HepG2 (cell line): ENCODE measurements at regions not wholly inside any gene's neighbourhood (a gene's known extent, or its start where the extent isn't known, plus 50 kb on each side); places are given as distances from the start of the nearest gene placed in this dataset.

Experiments
- ATAC-seq: fragments of 200-7000 bp; cut with Tn5 transposase; 3 replicates; pipeline ENCODE4 v1.9.1; 2020; ENCODE audit warnings: mild to moderate bottlenecking, moderate library complexity
- BruUV-seq: library from RNA; stranded (reverse); fragments of 400-500 nt; replicated peaks from 2 replicates; lab custom pipeline; 2021; lab: Mats Ljungman, UMichigan
- CTCF ChIA-PET: fragments of 300-600 bp; formaldehyde crosslinking; extraction: SDS; loops from one replicate; lab custom pipeline; 2021; ENCODE audit warnings: low total read pairs, inconsistent platforms, low intra/inter-chr PET ratio; lab: Yijun Ruan, JAX
- POLR2A ChIA-PET: fragments of 350-600 bp; sonication (Branson Sonifier 250); formaldehyde crosslinking; loops from one replicate; lab custom pipeline; 2020; ENCODE audit warnings: antibody characterized with exemption, inconsistent platforms; lab: Yijun Ruan, JAX
- DNase-seq: peaks from one replicate; pipeline ENCODE4 v3.0.0-alpha.2; 2015; ENCODE audit warnings: low spot score
- FAIRE-seq: peaks from 3 replicates; lab custom pipeline; 2011; peaks lifted over from hg19 to GRCh38; lab: Jason Lieb, UNC
- H2AFZ ChIP-seq: one replicate; pipeline ENCODE4 v1.6.1; 2011; ENCODE audit warnings: low read length, inconsistent platforms
- H3K27ac ChIP-seq: fragments of 300-600 bp; 3 replicates; pipeline ENCODE4 v1.8.0; 2011; ENCODE audit warnings: mixed run types, mild to moderate bottlenecking, mixed read lengths, low read length, inconsistent platforms; ENCODE audit not compliant: insufficient read depth; ENCODE audit errors: extremely low read length
- H3K27me3 ChIP-seq, 2 experiments: fragments of 200-600 bp in 1 of 2; 2 replicates in 1 of 2; 3 replicates in 1 of 2; pipeline versions ENCODE4 v1.6.0 to v1.8.0; 2011; ENCODE audit warnings: low read length in 2 of 2, mild to moderate bottlenecking in 2 of 2, moderate library complexity in 2 of 2, inconsistent platforms in 1 of 2; ENCODE audit not compliant: insufficient read depth in 2 of 2, control insufficient read depth in 1 of 2
- H3K36me3 ChIP-seq, 2 experiments: fragments of 200-600 bp in 1 of 2; replicated peaks in 1 of 2; 2 replicates in 1 of 2; 3 replicates in 1 of 2; pipeline versions ENCODE4 v1.5.1 to v1.8.0; 2011; ENCODE audit warnings: low read length in 2 of 2, inconsistent platforms in 1 of 2; ENCODE audit not compliant: insufficient read depth in 2 of 2, control insufficient read depth in 1 of 2
- H3K4me1 ChIP-seq: 2 replicates; pipeline ENCODE4 v1.5.1; 2012; ENCODE audit warnings: low read length, inconsistent platforms; ENCODE audit not compliant: insufficient read depth
- H3K4me2 ChIP-seq: 2 replicates; pipeline ENCODE4 v1.6.0; 2011; ENCODE audit warnings: low read depth, low read length, inconsistent platforms
- H3K4me3 ChIP-seq, 3 experiments: fragments of 200-600 bp in 1 of 3; sonication (generic), shearing (Covaris generic) in 1 of 3; replicated peaks in 1 of 3; 2 replicates each; pipeline ENCODE4 v1.5.1; 2011 to 2016; ENCODE audit warnings: low read length in 3 of 3, inconsistent platforms in 2 of 3, low read depth in 2 of 3, mild to moderate bottlenecking in 2 of 3, control low read depth in 1 of 3, mixed read lengths in 1 of 3; ENCODE audit not compliant: insufficient read depth in 1 of 3
- H3K79me2 ChIP-seq: one replicate; pipeline ENCODE4 v1.6.1; 2011; ENCODE audit warnings: low read length, inconsistent platforms; ENCODE audit not compliant: insufficient read depth
- H3K9ac ChIP-seq: 2 replicates; pipeline ENCODE4 v1.6.0; 2011; ENCODE audit warnings: mild to moderate bottlenecking, low read depth, low read length, inconsistent platforms; ENCODE audit not compliant: insufficient read depth
- H3K9me3 ChIP-seq: 2 replicates; pipeline ENCODE4 v1.5.1; 2012; ENCODE audit warnings: mild to moderate bottlenecking, low read length
- H4K20me1 ChIP-seq: 2 replicates; pipeline ENCODE4 v1.6.0; 2011; ENCODE audit warnings: inconsistent platforms, mild to moderate bottlenecking, low read length, moderate library complexity; ENCODE audit not compliant: insufficient read depth
- CEBPB ChIP-seq: IDR thresholded peaks from 2 replicates; pipeline ENCODE4 v1.6.1; 2011; ENCODE audit warnings: low read depth, low read length, improper control_type of control experiment, borderline replicate concordance
- EZH2 ChIP-seq: conservative IDR thresholded peaks from 2 replicates; pipeline ENCODE4 v1.6.1; 2012; ENCODE audit warnings: mild to moderate bottlenecking, low read depth, low read length, moderate library complexity
- MAFK ChIP-seq, 2 experiments: IDR thresholded peaks in 1 of 2; conservative IDR thresholded peaks in 1 of 2; 2 replicates each; pipeline ENCODE4 v1.6.1; 2011; ENCODE audit warnings: improper control_type of control experiment in 2 of 2, low read length in 2 of 2
- SP2 ChIP-seq: sonication (generic); formaldehyde crosslinking; IDR thresholded peaks from 2 replicates; pipeline ENCODE4 v1.5.1; 2020; ENCODE audit warnings: mild to moderate bottlenecking, missing genetic modification reagents
- TAF1 ChIP-seq: sonication (generic); formaldehyde crosslinking; IDR thresholded peaks from 2 replicates; pipeline ENCODE4 v1.4.0; 2020; ENCODE audit warnings: missing genetic modification reagents
- TEAD3 ChIP-seq: optimal IDR thresholded peaks from 2 replicates; pipeline ENCODE3; 2016; ENCODE audit warnings: borderline replicate concordance
- TOPORS ChIP-seq: sonication (generic); formaldehyde crosslinking; IDR thresholded peaks from 2 replicates; pipeline ENCODE4 v1.8.0; 2023; ENCODE audit warnings: mild to moderate bottlenecking, missing genetic modification reagents
- ZNF180 ChIP-seq: sonication (generic); formaldehyde crosslinking; IDR thresholded peaks from 2 replicates; pipeline ENCODE4 v1.4.0; 2020; ENCODE audit warnings: low read depth, missing genetic modification reagents, borderline replicate concordance
- ZNF44 ChIP-seq: sonication (generic); formaldehyde crosslinking; IDR thresholded peaks from 2 replicates; pipeline ENCODE4 v1.5.1; 2020; ENCODE audit warnings: mild to moderate bottlenecking, missing genetic modification reagents
- ZSCAN22 ChIP-seq: sonication (generic); formaldehyde crosslinking; IDR thresholded peaks from 2 replicates; pipeline ENCODE4 v1.4.0; 2020; ENCODE audit warnings: mild to moderate bottlenecking, missing genetic modification reagents
- WGBS: methylation state at CpG from one replicate; pipeline ENCODE4 v1.1.6; 2017; ENCODE audit warnings: low lambda C conversion rate; 5-methylcytosine and 5-hydroxymethylcytosine counted together
- in situ Hi-C: cut with HindIII; loops from 2 replicates; pipeline ENCODE4 v1.10.0; 2017; ENCODE audit warnings: low pct_unique_long_range_greater_than_20kb; ENCODE audit not compliant: extremely low pct_ligation_motif_present
- intact Hi-C: fragments of 100-400 bp; cut with micrococcal nuclease; formaldehyde crosslinking; loops from one replicate; pipeline ENCODE4 v1.10.0; 2022; ENCODE audit not compliant: unreplicated experiment
- TF ChIP-seq, protein P1 (sequence below): sonication (generic); formaldehyde crosslinking; IDR thresholded peaks from 2 replicates; pipeline ENCODE4 v1.4.0; 2020; ENCODE audit warnings: missing genetic modification reagents
- TF ChIP-seq, protein P2 (sequence below): sonication (generic); formaldehyde crosslinking; IDR thresholded peaks from 2 replicates; pipeline ENCODE4 v1.4.0; 2020; ENCODE audit warnings: missing genetic modification reagents
- TF ChIP-seq, protein P3 (sequence below): sonication (generic); formaldehyde crosslinking; IDR thresholded peaks from 2 replicates; pipeline ENCODE4 v1.4.0; 2020; ENCODE audit warnings: missing genetic modification reagents

DNA sequence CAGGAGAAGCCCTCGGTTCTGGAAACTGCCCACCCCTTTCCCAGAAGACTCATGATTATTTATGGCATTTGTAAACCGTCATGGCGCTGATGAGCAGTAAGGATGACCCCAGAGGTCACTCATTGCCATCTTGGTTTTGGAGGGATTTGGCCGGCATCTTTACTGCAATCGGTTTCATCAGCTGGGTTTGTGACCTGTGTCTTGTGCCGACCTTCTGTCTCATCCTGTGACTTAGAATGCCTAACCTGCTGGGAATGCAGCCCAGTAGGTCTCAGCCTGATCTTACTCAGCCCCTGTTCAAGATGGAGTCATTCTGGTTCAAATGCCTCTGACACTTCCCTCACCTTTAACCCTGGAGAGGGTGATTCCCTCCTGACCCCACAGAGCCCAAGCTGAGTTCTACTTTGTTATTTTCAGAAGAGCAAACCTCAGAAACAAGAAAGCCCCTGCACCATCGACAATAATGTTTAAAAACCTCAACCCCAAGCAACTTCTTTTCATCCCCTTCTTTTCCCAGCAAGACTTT is 105.5 kb upstream of the SFSWAP start:
- 7% methylated on average over 7 of the region's 7 CpGs for WGBS

DNA sequence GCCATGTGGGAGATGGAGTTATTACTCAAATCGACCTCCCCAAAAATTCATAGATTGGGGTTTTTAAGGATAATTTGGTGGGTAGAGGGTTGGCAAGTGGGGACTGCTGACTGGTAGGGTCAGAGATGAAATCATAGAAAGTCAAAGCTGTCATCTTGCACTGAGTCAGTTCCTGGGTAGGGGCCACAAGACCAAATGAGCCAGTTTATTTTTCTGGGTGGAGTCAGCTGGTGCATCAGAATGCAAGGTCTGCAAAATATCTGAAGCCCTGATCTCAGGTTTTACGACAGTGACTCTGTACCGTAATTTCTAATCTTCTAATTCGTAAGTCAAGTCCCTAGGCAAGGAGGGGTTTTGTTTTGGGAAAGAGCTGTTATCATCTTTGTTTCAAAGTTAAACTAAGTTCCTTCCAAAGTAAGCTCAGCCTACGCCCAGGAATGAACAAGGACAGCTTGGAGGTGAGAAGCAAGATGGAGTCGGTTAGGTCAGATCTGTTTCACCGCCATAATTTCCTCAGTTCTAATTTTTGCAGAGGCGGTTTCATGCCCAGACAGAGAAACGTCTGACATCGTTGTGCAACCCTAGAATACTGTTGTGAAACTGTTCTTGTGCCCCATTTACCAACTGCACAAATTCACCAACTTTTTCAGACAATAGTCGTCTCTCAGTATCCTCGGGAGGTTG is 104.5 kb upstream of the SFSWAP start:
- Histone ChIP-seq H3K4me3 (no peak overlapping the region), H3K4me1 (no peaks in the 10 kb centered on the region), H2AFZ (no peak overlapping the region), H3K36me3 (no peaks in the 10 kb centered on the region), H3K79me2 (no peaks in the 10 kb centered on the region), H4K20me1 (no peaks in the 10 kb centered on the region), H3K4me2 (no peak overlapping the region), H3K27me3 (peaks cover 10 to 86% of the 10 kb centered on the region in 2 experiments; a peak in 4 of 5 replicates), H3K9ac (no peak overlapping the region), H3K9me3 (no peaks in the 10 kb centered on the region), H3K27ac (no peak overlapping the region)
- in situ Hi-C loops: loop anchor here (25.0 kb wide), 1 partner anchor 406 kb away; no protein-coding TSS in a partner anchor
- intact Hi-C loops: loop anchor here (10.0 kb wide), 1 partner anchor 228 kb away; no protein-coding TSS in a partner anchor
- no peak for ATAC-seq
- POLR2A ChIA-PET: no interaction called here
- no peak for DNase-seq
- 5% methylated on average over 12 of the region's 12 CpGs for WGBS
- BruUV-seq: no TSS peak
- CTCF ChIA-PET: no interaction called here
- no peak for FAIRE-seq
- TF ChIP-seq, protein P1, sequence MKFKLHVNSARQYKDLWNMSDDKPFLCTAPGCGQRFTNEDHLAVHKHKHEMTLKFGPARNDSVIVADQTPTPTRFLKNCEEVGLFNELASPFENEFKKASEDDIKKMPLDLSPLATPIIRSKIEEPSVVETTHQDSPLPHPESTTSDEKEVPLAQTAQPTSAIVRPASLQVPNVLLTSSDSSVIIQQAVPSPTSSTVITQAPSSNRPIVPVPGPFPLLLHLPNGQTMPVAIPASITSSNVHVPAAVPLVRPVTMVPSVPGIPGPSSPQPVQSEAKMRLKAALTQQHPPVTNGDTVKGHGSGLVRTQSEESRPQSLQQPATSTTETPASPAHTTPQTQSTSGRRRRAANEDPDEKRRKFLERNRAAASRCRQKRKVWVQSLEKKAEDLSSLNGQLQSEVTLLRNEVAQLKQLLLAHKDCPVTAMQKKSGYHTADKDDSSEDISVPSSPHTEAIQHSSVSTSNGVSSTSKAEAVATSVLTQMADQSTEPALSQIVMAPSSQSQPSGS (CRISPR knock-in tag): no peak
- no peak for TF ChIP-seq TAF1 (CRISPR knock-in tag)
- no peak for TF ChIP-seq EZH2
- peak in 1 of 2 experiments; percentile 16; a peak in 1 of 4 replicates for TF ChIP-seq MAFK (conservative IDR thresholded peaks at IDR 0.05 in 1 of 2, IDR thresholded peaks at IDR 0.05 in 1 of 2; ENCODE audit: low read length in 2 of 2)
- TF ChIP-seq ZNF44: no peak
- TF ChIP-seq TOPORS: no peak
- TF ChIP-seq SP2 (CRISPR knock-in tag): no peak
- TF ChIP-seq, protein P2, sequence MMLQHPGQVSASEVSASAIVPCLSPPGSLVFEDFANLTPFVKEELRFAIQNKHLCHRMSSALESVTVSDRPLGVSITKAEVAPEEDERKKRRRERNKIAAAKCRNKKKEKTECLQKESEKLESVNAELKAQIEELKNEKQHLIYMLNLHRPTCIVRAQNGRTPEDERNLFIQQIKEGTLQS (CRISPR knock-in tag): no peak
- no peak for TF ChIP-seq ZNF180 (CRISPR knock-in tag)
- TF ChIP-seq CEBPB: peak; percentile 71

More for the DNA sequence above, 105.5 kb upstream of the SFSWAP start:
- Histone ChIP-seq H3K27ac (no peak overlapping the region), H3K36me3 (no peaks in the 10 kb centered on the region)
- no peak for TF ChIP-seq TEAD3 (CRISPR knock-in tag)
- TF ChIP-seq, protein P3, sequence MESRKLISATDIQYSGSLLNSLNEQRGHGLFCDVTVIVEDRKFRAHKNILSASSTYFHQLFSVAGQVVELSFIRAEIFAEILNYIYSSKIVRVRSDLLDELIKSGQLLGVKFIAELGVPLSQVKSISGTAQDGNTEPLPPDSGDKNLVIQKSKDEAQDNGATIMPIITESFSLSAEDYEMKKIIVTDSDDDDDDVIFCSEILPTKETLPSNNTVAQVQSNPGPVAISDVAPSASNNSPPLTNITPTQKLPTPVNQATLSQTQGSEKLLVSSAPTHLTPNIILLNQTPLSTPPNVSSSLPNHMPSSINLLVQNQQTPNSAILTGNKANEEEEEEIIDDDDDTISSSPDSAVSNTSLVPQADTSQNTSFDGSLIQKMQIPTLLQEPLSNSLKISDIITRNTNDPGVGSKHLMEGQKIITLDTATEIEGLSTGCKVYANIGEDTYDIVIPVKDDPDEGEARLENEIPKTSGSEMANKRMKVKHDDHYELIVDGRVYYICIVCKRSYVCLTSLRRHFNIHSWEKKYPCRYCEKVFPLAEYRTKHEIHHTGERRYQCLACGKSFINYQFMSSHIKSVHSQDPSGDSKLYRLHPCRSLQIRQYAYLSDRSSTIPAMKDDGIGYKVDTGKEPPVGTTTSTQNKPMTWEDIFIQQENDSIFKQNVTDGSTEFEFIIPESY (CRISPR knock-in tag): no peak
- TF ChIP-seq ZSCAN22 (CRISPR knock-in tag): no peak
- TF ChIP-seq, all 625 proteins: peak for 0
- Histone ChIP-seq H3K4me2 (no peak overlapping the region), H3K79me2 (no peaks in the 10 kb centered on the region), H3K4me1 (no peaks in the 10 kb centered on the region), H3K4me3 (no peak overlapping the region), H3K9ac (no peak overlapping the region), H4K20me1 (no peaks in the 10 kb centered on the region), H2AFZ (no peak overlapping the region), H3K27me3 (peaks cover 6 to 79% of the 10 kb centered on the region in 2 experiments; a peak in 4 of 5 replicates), H3K9me3 (no peaks in the 10 kb centered on the region)
- in situ Hi-C loops (loop anchor here (25.0 kb wide), 1 partner anchor 407 kb away; no protein-coding TSS in a partner anchor), intact Hi-C loops (loop anchor here (10.0 kb wide), 1 partner anchor 229 kb away; no protein-coding TSS in a partner anchor)
- CTCF ChIA-PET: no interaction called here
- BruUV-seq: no TSS peak
- FAIRE-seq (no peak), DNase-seq (no peak), ATAC-seq (no peak)
- POLR2A ChIA-PET: no interaction called here
